GM12872 (cell line): ENCODE measurements at regions not wholly inside any gene's neighbourhood (a gene's known extent, or its start where the extent isn't known, plus 50 kb on each side); places are given as distances from the start of the nearest gene placed in this dataset.

Source experiments
- TF ChIP-seq, protein P1 (sequence below): IDR thresholded peaks from 3 replicates; pipeline ENCODE4 v1.5.1; 2011; ENCODE audit warnings: low read depth, mild to moderate bottlenecking, low read length, moderate library complexity; ENCODE audit not compliant: insufficient read depth

DNA sequence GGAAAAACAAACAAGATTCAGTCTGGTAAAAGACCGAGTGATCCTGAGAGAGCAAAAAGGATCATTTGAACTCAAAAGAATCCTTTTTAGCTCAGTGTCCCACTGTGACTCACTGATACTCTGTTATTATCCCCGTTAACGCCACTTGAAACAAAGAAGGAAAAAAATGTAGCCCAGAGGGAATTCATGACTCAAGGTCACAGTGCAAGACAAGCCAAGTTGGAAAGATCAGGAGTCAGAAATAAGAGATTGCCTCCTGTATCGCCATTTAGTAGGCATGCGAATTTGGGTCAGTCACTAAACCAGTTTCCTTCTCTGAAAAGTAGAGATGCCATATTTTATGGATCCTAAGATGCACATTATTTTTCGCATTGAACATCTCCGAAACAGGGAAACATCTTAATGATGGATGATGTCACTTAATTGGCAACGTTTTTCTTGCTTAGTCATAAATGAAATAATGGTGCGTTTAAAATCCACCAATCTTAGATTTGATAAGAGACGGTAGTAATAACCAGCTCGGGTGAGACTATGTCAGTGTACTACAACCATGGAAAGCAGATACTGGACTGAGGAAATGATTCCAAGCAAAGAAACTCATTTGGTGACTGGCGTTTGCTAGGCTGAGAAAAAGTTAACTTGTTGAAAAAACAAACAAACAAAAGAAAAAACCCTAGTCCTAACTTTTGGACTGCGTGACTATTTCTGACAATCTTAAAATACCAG lies 502.0 kb upstream of the CELF2 start:
- TF ChIP-seq, protein P1, sequence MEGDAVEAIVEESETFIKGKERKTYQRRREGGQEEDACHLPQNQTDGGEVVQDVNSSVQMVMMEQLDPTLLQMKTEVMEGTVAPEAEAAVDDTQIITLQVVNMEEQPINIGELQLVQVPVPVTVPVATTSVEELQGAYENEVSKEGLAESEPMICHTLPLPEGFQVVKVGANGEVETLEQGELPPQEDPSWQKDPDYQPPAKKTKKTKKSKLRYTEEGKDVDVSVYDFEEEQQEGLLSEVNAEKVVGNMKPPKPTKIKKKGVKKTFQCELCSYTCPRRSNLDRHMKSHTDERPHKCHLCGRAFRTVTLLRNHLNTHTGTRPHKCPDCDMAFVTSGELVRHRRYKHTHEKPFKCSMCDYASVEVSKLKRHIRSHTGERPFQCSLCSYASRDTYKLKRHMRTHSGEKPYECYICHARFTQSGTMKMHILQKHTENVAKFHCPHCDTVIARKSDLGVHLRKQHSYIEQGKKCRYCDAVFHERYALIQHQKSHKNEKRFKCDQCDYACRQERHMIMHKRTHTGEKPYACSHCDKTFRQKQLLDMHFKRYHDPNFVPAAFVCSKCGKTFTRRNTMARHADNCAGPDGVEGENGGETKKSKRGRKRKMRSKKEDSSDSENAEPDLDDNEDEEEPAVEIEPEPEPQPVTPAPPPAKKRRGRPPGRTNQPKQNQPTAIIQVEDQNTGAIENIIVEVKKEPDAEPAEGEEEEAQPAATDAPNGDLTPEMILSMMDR, result no peak

DNA sequence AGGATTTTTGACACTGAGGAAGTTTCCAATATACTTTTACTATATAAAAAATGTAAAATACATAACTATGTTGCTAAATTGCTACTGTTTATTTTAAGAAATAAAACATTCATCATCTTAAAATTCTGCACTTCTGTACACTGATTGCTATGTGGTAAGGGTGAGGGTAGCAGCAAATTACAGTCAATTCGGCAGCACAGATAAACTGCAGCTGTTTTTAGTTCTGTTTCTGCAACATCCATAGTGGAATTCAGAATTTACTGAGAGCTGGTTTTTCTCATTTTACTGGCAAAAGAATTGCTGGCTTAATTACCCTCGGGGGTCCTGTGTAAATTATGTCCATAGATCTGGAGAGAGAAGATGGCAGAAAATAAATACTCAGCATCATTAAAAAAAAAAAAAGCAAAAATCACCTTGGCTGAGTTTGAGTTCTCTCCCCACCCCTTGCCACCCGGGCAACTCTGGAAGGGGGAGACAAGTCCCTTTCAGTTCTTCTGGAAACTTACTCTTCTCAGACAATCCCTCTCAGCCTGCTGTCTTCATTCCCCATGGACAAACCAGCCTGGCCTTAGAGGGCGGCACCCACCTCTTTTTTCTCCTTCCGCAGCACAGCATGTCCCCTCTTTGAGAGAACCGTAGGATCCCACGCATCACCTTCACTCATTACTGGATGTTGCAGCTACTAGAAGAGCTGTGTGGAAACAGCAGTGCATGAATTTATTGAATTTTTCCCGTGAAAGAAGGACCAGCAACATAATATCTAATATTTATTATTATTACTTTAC lies 501.1 kb upstream of the CELF2 start:
- TF ChIP-seq, protein P1, result no peak

DNA sequence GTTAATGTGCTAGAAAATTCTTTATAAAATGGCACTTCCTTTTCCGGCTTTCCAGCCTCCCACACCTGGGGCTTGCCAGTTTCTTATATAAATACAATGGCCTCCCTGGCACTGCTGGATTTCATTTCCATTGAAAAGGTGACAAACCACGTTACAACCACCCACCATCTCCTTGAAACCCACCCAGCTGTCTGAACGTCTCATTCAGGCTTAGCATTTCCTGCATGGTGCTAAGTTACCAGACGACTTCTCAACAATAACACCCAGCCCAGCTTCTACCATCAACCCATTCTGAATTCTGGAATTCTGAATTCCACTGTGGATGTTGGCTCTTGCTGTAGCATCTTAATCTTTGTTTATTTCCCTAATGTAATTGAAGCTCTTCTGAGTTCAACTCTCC lies 499.8 kb upstream of the CELF2 start:
- TF ChIP-seq, protein P1, result no peak

DNA sequence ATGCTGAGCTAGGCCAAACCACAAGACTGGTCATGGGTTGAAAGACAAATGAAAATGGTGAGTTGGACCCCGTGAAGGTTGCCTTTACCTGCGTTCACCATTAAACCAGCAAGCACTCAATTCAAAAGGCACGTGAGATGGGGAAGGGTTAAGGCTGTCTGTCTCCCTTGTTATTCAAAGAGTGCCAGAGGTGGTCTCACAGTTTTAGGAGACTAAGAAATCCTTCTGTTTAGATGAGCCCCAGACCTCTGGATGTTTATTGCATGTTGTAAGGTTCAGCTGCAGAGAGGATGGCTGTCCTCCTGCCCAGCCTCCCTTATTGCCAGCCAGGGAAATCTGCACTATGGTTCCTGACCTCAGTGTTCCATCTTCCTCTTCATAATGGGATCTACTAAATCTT lies 498.0 kb upstream of the CELF2 start:
- TF ChIP-seq, protein P1, result no peak

DNA sequence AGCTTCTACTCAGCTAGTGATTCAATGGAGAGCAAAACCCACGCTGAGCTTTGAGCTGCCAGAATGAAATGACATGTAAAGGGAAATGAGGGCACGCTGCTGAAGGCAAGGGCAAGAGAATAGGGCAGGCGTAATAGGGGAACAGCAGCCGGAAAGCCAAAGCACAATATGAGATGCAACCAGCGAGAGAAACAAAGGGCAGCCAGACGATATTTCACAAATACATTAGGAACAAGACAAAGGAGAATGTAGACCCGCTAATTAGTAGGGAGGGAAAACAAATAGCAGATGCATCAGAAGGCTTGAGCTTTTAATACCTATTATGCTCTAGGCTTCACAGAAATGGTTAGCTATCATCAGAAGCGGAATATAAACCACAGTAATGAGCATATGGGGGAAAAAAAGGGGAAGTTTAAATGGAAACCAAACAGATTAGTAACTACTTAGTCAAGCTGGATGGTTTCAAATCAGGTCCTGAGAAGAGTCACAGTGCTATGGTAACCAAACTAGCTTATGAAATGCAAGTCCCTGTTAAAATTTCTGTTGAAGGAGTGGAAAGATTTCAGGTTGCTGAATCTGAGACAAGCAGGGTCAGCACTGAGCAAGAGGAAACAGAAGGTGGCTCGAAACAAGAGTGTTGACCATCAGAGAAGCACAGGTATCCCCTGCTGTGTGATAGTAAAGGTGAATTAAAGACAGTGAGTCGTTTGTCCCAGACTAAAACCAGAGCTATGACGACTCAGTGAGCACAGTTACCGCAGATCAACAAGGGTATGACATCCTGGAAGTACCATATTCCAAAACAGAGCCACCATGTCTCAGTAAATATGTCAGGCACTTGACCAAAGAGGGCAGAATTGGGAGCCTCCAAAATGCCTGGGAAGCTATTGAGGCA lies 496.9 kb upstream of the CELF2 start:
- TF ChIP-seq, protein P1, result no peak

DNA sequence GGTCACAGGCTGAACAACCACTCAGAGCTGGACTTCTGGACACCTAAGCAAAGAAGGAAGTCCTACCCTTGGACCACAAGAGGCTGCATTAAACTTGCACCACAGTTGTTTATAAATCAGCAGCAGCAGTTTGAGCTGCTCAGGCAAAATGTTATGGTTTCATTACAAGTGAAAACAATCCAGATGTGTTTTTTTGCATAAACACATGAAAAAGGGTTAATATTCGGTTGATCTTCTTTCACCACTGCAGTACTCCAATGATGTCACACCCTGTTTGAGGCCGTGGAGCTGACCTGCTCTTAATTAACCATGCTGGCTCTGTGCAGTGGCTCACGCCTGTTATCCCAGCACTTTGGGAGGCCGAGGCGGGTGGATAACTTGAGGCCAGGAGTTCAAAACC lies 490.8 kb upstream of the CELF2 start:
- TF ChIP-seq, protein P1, result no peak
